Endodermal cell (in vitro differentiated cells): ENCODE measurements at regions not wholly inside any gene's neighbourhood (a gene's known extent, or its start where the extent isn't known, plus 50 kb on each side); places are given as distances from the start of the nearest gene placed in this dataset.

Experiments
- DNase-seq: peaks from one replicate; pipeline ENCODE4 v3.0.0-alpha.2; 2017
- H3K27ac ChIP-seq: 2 replicates; pipeline ENCODE4 v1.5.1; 2013; ENCODE audit warnings: mild to moderate bottlenecking, low read depth, low read length, moderate library complexity
- H3K27me3 ChIP-seq: 2 replicates; pipeline ENCODE4 v1.6.1; 2013; ENCODE audit warnings: mild to moderate bottlenecking, low read length, moderate library complexity; ENCODE audit not compliant: insufficient read depth, control insufficient read depth, poor library complexity, severe bottlenecking
- H3K36me3 ChIP-seq: 2 replicates; pipeline ENCODE4 v1.7.0; 2013; ENCODE audit warnings: mild to moderate bottlenecking, low read length, moderate library complexity; ENCODE audit not compliant: control insufficient read depth, insufficient read depth
- H3K4me1 ChIP-seq: one replicate; pipeline ENCODE4 v1.7.0; 2013; ENCODE audit warnings: low read length; ENCODE audit not compliant: control insufficient read depth, insufficient read depth
- H3K4me3 ChIP-seq: 2 replicates; pipeline ENCODE4 v1.5.1; 2013; ENCODE audit warnings: mild to moderate bottlenecking, low read length, moderate library complexity
- H3K9ac ChIP-seq: 2 replicates; pipeline ENCODE4 v1.6.1; 2013; ENCODE audit warnings: mild to moderate bottlenecking, low read length, moderate library complexity; ENCODE audit not compliant: poor library complexity, severe bottlenecking; ENCODE audit errors: extremely low read depth
- H3K9me3 ChIP-seq: 2 replicates; pipeline ENCODE4 v1.6.1; 2013; ENCODE audit warnings: mild to moderate bottlenecking, low read length, moderate library complexity; ENCODE audit not compliant: control insufficient read depth
- H3K27ac Mint-ChIP-seq: 2 replicates; pipeline ENCODE4 v1.8.0; 2020; ENCODE audit warnings: mixed read lengths
- H3K27me3 Mint-ChIP-seq: 2 replicates; pipeline ENCODE4 v1.8.0; 2021; ENCODE audit warnings: mild to moderate bottlenecking, mixed read lengths; ENCODE audit not compliant: insufficient read depth
- H3K36me3 Mint-ChIP-seq: 2 replicates; pipeline ENCODE4 v1.8.0; 2020; ENCODE audit warnings: low read depth, mixed read lengths
- H3K4me1 Mint-ChIP-seq: 2 replicates; pipeline ENCODE4 v1.8.0; 2020; ENCODE audit warnings: mixed read lengths
- H3K4me3 Mint-ChIP-seq: 2 replicates; pipeline ENCODE4 v1.8.0; 2020; ENCODE audit warnings: mild to moderate bottlenecking, moderate library complexity, mixed read lengths
- H3K9me3 Mint-ChIP-seq: 2 replicates; pipeline ENCODE4 v1.8.0; 2020; ENCODE audit warnings: mild to moderate bottlenecking, mixed read lengths
- CTCF ChIP-seq: fragments of 200-600 bp; sonication (generic); conservative IDR thresholded peaks from 2 replicates; pipeline ENCODE4 v1.5.0; 2021; ENCODE audit warnings: antibody characterized with exemption, mild to moderate bottlenecking
- WGBS, 2 experiments: methylation state at CpG; one replicate each; pipeline versions ENCODE4 v1.1.5 to v1.1.7; 2013; ENCODE audit warnings: missing lambda C conversion rate in 2 of 2, mixed read lengths in 1 of 2; ENCODE audit not compliant: insufficient coverage in 1 of 2, insufficient read length in 1 of 2; 5-methylcytosine and 5-hydroxymethylcytosine counted together

- Mint-ChIP-seq H3K27me3 (peaks cover 6% of the 10 kb centered on the region), H3K27ac (no peak overlapping the region), H3K36me3 (no peaks in the 10 kb centered on the region), H3K4me3 (no peak overlapping the region), H3K9me3 (peaks cover 3% of the 10 kb centered on the region), H3K4me1 (no peaks in the 10 kb centered on the region)
- Histone ChIP-seq H3K4me1 (no peaks in the 10 kb centered on the region), H3K9me3 (no peaks in the 10 kb centered on the region), H3K27ac (no peak overlapping the region), H3K9ac (no peak overlapping the region), H3K4me3 (no peak overlapping the region), H3K36me3 (no peaks in the 10 kb centered on the region), H3K27me3 (no peaks in the 10 kb centered on the region)
- TF ChIP-seq CTCF: no peak
- 93 to 97% methylated on average over 4 of the region's 4 CpGs for whole genome bisulfite sequencing, 2 experiments
- no peak for DNase-seq
Measured at GRCh38 chr17:79497777-79498348, 113.0 kb downstream of the RBFOX3 start.

DNA sequence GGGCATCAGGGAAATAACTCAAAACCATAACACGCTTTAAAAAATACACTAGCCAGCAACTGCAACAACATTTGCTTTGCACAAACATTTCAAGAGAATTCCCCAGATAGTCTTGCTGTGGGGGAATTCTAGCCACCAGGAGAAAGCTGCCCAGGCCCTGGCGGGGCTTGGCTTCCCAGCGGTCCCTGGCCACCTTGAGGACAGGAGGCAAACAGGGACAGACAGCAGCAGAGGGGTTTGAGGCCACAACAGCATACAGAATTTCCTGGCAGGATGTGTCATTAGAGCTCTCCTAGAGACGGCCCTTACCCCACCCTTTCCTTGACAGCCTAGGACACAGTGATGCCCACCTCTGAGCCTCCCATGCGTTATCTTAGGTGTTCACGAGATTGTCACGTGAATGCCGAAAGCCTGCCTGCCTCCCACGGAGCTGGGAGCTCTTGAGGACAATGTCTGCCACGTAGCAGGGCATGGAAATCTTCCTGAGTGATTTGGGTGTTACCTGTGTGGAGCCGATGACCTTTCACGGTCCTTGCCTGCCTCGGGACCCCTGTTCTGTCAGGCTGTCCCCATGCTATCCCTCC, 114.3 kb downstream of the RBFOX3 start:
- Histone ChIP-seq H3K27me3 (no peaks in the 10 kb centered on the region), H3K4me3 (no peak overlapping the region), H3K27ac (no peak overlapping the region), H3K9me3 (no peaks in the 10 kb centered on the region), H3K4me1 (no peaks in the 10 kb centered on the region), H3K36me3 (no peaks in the 10 kb centered on the region), H3K9ac (no peak overlapping the region)
- Mint-ChIP-seq H3K27ac (no peak overlapping the region), H3K4me3 (no peak overlapping the region), H3K4me1 (no peaks in the 10 kb centered on the region), H3K36me3 (no peaks in the 10 kb centered on the region), H3K27me3 (peaks cover 9% of the 10 kb centered on the region), H3K9me3 (peaks cover 12% of the 10 kb centered on the region)
- WGBS, 2 experiments: 86% methylated on average over 13 of the region's 13 CpGs; no CpG with 5 or more reads in 1 of the 2 experiments
- TF ChIP-seq CTCF: no peak
- DNase-seq: no peak

- H3K36me3 ChIP-seq: no peaks in the 10 kb centered on the region
- Mint-ChIP-seq H3K4me1 (no peaks in the 10 kb centered on the region), H3K27ac (no peak overlapping the region), H3K27me3 (peaks cover 9% of the 10 kb centered on the region), H3K4me3 (no peak overlapping the region), H3K36me3 (no peaks in the 10 kb centered on the region), H3K9me3 (peaks cover 12% of the 10 kb centered on the region)
- WGBS, 2 experiments: 95 to 97% methylated on average over 9 to 11 of the region's 11 CpGs
- no peaks in the 10 kb centered on the region for H3K9me3 ChIP-seq
- no peak overlapping the region for H3K4me3 ChIP-seq
- no peak for DNase-seq
- no peak for TF ChIP-seq CTCF
- H3K27me3 ChIP-seq: no peaks in the 10 kb centered on the region
- no peak overlapping the region for H3K27ac ChIP-seq
- no peak overlapping the region for H3K9ac ChIP-seq
- no peaks in the 10 kb centered on the region for H3K4me1 ChIP-seq
Measured at GRCh38 chr17:79495665-79496064, 115.2 kb downstream of the RBFOX3 start.
